ENCODE measurements at regions not wholly inside any gene's neighbourhood (a gene's known extent, or its start where the extent isn't known, plus 50 kb on each side); places are given as distances from the start of the nearest gene placed in this dataset.
"Not testable (repeated sequence)": the region's sequence is repeated elsewhere in the genome, so short reads cannot be mapped to it uniquely, and the experiment has no call there.

DNA sequence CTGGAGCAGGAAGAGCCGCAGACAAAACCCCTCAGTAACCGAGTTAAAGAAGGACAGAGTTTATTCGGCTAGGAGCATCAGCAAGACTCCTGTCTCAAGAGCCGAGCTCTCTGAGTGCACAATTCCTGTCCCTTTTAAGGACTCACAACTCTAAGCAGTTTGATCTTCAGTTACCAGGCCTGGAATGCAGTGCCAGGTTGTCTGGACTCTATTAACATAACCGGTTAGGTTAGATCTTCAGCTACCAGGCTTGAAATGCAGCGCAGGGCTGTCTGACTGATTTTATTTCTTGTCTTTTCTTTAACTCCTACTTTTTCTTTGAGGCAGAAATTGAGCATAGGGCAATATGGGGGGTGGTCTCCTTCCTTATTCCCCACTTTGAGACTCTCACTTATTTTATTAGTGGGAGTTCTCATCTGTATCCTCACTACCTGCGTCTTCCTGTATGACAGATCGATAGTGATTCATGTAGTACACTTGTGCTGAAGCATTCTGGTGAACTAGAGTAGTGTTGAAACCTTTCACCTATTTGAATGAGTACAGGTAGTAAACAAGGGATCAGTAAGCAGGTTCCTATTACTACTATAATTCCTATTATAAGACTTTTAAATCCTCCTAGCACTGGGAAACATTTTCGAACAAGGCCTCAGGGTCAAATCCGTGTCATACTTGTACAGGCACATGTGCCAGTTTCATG, 325.0 kb downstream of the CGGBP1 start:
- no peak for DNase-seq (ENCODE audit: low read depth)

DNA sequence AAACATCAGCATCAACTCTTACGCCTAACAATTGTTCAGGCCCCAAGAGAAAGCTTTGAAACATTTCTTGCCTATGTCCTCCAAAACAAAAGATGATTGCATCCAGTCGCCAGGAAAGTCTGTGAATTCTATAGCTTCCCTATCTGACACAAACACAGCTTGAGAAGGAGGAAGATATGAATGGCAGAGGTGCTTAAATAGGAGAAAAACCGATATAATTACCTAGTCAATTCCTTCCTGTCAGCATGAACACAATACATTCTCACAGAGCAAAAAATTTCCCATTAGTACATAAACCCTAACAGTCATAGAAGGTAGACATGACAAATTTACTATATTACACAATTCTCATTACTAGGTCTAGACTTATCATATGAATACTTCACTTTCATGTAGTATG, 326.5 kb downstream of the CGGBP1 start:
- DNase-seq (ENCODE audit: low read depth), result no peak

DNA sequence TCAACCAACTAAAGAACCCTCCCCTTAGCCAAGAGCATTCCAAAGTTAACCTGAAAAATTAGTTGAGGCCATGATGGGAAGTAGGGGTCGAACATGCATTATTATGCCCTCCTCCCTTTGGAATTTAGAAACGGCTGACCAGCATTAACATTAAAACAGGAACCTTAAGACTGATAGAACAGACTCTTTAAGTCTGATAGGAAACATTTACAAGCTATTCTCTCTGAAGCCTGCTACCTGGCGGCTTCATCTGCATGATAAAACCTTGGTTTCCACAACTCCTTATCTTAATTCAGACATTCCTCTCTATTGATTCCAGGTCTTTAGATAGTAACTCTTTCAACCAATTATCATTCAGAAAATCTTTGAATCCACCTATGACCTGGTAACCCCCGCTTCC, 331.0 kb downstream of the CGGBP1 start:
- no peak for DNase-seq (ENCODE audit: low read depth)

DNA sequence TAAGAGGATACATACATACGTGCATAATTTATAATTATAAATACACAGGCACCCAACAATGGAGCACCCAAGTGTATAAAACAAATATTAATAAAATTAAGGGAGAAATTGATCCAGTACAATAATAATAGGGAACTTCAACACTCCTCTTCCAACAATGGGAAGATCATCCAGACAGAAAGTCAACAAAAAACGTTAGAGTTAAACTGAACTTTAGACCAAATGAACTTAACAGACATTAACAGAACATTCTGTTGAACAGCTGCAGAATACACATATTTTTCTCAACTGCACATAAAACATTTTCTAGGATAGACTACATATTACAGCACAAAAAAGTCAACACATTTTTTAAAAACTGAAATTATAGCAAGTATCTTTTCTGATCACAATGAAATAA, 339.7 kb downstream of the CGGBP1 start:
- no peak for DNase-seq (ENCODE audit: low read depth)

DNA sequence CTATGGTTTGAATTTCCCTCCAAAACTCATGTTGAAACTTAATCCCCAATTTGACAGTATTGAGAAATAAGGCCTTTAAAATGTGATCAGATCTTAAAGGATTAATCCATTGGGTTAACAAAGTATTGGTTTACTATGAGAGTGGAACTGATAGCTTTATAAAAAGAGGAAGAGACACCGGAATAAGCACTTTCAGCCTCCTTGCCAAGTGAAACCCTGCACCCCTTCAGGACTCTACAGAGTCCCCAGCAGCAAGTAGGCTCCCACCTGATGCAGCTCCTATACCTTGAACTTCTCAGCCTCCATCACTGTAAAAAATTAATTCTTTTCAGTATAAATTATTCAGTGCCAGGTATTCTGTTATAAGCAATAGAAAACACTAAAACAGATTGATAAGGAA, 348.3 kb downstream of the CGGBP1 start:
- DNase-seq (ENCODE audit: low read depth), result no peak

DNA sequence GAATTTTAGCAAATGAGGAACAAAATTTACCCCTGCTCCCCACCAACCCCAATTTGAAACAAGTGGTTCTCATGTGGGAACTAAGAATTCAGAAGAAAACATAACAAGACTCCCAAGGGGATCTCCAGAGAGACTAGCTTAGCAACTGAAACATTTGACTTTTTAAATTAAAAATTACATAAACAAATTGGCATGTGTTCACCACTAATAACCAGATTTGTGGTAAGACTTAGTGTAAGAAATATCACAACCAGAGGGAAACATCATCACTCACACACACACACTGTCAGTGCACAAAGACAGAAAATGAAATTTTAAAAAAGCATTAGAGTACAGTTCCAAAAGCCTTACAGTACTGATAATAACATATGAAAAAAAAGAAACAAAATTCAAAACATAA, 348.8 kb downstream of the CGGBP1 start:
- DNase-seq (ENCODE audit: low read depth), result no peak

DNA sequence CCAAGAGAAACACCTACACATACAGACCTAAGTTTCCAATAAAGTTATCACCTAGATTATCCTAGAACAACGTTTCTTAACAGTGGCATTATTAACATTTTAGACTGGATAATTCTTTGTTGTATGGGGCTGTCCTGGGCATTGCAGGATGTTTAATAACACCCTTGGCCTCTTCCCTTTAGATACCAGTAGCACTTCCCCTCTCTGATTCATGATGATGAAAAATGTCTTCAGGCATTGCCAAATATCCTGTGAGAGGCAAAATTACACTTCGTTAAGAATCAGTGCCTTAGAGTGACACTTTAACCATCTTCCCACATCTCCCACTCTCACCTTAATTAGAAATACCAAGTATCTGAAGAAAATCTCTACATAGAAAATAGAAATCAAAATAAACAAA, 352.6 kb downstream of the CGGBP1 start:
- DNase-seq (ENCODE audit: low read depth), result peak; percentile 42

DNA sequence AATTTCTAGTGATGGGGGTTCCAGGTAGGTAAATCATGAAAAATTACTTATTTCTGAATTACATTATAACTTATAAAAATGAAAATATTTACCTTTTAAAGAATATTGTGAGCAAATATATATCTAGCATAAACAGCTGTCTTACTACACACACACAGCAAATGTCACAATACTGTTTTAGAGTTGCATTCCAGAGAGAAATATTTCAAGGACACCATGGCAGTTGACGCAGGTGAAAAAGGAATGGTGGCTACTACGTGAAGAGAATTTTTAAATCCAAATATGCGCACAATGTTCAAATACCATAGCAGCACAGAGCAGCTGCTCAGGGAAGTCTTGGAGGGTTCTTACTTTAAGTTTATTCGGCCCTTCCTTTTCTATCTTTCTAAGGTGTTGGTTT, 356.2 kb downstream of the CGGBP1 start:
- DNase-seq (ENCODE audit: low read depth), result no peak

DNA sequence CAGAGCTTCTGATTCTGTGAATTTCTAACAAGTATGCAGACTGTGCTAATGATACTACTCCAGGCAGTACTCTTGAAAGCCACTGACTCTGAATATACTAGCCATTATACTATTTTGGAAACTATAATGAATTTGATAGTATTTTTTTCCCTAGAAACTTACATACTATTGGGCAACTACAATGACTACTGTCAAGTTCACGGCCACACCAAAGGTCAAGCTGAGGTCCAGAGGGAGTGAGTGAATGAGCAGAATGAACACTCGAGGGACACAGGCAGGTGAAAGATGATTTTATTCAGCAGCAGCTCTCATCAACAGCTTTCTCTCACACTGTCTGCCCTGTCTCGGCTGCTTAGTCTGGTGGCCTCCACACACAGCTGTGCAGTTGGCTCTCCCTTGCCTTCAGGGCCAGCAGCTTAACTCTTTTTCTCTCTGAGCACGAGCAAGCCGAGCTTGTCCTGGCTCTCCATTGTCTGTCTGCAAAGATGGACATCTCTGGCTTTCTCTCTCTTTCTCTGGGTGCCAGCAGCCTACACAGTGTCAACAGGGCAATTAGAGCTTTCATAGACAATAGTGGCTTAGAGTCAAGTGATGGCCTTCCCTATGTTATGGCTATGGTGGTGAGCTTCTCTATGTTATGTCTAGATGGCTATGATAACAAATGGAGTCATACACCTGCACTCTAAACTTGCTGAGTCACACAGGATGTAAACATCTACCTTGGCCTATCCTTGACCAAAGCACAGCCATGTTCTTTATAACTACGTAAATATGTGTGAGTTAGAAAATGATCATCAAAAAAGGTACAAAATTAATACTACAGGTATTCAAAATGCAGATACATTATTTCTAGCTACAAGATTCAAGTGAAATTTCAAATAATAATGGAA, 362.4 kb downstream of the CGGBP1 start:
- DNase-seq (ENCODE audit: low read depth), result no peak

DNA sequence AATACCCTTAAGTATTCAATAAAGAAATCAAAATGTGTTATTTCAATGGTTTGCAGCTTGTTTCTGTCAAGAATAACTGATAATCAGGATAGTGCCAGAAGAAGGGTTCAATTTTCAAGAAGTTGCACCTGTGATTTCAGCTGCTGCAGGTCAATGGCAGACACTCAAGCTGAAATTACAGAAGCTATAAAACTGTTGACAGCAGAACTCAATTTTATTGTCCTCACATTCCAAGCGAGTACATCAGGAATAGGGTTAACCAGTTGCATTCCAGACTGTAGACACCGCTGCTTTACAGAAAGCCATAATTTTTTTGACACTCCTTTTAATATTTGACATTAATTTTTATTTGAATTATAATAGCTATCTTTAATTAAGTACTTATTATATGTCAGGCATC, 364.1 kb downstream of the CGGBP1 start:
- no peak for DNase-seq (ENCODE audit: low read depth)

DNA sequence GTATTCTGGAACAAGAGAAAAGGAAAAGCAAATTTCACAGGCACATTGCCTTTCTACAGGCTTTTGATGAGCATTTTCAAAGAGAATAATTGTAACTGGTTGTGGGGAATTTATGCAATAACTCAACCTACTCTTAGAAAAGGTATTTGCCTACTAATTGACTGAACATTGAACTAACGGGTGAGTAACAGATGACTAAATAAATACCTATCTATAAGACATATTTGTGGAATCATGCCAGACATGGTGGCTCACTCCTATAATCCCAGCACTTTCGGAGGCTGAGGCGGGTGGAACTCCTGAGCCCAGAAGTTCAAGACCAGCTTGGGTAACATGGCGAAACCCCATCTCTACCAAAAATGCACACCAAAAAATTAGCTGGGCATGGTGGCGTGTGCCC, 367.7 kb downstream of the CGGBP1 start:
- DNase-seq (ENCODE audit: low read depth), result peak; percentile 10

DNA sequence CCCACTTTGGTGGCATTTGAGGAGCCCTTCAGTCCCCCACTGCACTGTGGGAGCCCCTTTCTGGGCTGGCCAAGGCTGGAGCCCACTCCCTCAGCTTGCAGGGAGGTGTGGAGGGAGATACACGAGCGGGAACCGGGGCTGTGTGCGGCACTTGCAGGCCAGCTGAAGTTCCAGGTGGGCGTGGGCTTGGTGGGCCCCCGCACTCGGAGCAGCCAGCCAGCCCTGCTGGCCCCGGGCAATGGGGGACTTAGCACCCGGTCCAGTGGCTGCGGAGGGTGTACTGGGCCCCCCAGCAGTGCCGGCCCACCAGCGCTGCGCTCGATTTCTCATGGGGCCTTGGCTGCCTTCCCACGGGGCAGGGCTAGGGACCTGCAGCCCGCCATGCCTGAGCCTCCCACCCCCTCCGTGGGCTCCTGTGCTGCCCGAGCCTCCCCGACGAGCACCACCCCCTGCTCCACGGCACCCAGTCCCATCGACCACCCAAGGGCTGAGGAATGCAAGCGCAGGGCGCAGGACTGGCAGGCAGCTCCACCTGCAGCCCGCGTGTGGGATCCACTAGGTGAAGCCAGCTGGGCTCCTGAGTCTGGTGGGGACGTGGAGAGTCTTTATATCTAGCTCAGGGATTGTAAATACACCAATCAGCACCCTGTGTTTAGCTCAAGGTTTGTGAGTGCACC, 379.7 kb downstream of the CGGBP1 start:
- not testable (repeated sequence) for DNase-seq (ENCODE audit: low read depth)

DNA sequence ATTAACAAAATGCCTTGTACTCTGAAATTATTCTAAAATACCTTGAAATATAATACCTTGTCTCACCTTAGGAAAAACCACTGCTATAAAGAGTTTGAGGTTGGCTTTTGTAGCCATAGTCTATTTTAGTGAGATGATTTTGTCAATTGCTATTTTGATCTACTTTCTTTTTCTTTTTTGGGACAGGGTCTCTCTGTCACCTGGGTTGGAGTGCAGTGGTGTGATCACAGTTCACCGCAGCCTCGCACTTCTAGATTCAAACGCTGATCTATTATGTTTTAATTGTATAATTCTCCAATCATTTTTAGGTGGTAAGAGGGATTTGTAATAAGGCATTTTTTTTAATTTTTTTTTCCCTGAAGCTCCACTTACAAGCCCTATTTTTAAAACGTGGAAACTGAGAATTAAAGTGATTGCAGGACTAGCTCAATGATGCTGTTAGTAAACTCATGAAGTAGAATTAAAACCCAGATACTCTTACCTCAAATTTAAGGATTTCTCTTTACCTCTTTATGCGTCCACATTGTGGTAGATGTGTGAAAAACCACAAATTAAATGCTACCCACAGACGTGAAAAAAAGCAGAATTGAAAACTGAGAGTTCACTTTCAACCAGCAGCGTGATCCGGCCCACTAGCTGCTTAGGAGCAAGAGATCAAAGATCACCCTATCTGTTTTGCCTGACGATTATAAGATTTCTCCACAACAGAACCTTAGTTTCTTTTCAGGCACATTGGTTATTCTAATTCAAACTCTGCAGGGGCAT, 384.2 kb downstream of the CGGBP1 start:
- DNase-seq (ENCODE audit: low read depth), result no peak

DNA sequence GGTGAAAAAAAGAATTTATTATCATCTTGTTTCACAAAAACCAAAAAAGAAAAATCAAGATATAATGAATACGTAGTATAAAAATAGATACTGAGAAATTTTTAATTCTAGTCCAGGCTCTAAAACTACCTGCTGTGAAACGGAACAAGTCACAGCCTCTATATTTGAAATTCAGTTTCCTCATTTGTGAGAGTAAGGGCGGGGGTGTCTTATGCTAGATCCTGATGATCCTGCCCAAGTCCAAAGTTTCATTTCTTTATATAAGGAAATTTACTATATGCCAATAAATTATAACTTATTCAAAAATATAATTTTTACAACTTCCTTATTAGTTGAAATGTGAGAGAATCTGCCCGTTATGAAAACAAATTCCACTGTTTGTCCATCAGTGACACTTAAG, 385.7 kb downstream of the CGGBP1 start:
- DNase-seq (ENCODE audit: low read depth), result no peak

DNA sequence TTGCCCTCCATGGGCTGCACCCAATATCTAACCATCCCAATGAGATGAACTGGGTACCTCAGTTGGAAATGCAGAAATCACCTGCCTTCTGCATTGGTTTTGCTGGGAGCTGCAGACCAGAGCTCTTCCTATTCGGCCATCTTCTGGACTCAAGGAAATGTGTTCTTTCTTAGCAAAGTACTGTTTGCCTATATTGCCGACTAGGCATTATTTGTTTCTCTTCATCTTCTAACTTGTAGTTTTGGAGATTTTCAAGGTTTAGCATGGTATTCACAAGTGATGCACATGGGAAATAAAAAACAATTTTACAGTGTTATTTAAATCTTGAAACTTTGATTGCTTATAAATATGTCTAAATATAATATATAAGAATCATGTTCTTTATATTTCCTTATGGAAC, 377.8 kb upstream of the POU1F1 start:
- DNase-seq (ENCODE audit: low read depth), result no peak

DNA sequence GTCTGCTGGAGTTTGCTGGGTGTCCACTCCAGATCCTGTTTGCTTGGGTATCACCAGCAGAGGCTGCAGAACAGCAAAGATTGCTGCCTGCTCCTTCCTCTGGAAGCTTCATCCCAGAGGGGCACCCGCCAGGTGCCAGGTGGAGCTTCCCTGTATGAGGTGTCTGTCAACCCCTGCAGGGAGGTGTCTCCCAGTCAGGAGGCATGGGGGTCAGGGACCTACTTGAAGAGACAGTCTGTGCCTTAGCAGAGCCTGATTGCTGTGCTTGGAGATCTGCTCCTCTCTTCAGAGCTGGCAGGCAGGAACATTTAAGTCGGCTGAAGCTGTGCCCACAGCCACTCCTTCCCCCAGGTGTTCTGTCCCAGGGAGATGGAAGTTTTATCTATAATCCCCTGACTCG, 376.8 kb upstream of the POU1F1 start:
- not testable (repeated sequence) for DNase-seq (ENCODE audit: low read depth)

DNA sequence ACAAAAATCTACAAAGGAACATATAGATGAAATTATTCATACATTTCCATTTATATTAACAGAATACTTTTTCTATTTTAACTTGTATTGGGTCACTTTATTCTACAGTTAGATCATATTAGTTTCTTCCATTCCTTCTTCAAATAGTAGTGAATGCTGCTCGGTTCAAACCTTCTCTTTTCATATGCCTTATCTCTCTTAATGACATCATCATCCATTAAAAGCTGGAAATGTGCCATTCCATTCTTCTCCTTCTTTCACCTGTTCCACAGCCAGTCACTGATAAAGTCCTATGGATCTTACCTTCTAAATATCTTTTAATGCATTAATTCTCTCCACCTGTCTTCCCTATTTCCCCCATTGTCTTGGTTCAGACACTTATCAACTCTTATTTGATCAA, 358.0 kb upstream of the POU1F1 start:
- no peak for DNase-seq (ENCODE audit: low read depth)

DNA sequence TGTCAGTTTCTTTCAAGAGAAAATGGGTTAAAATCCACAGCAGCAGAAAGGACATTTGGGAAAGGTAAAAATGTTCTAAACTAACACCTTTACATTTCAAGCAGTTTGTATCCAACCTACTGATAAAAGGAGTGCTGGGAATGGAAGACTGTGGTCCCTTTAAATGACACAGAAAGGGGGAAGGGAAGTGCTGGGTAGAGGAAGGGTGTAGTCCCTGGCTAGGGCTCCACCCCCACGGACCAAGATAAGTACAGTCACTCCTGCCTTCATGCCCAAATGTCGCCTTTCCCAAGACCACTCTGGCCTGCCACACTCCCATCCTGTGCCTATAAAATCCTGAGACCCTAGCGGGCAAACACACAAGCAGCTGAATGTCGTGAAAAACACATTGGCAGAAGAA, 350.9 kb upstream of the POU1F1 start:
- no peak for DNase-seq (ENCODE audit: low read depth)

DNA sequence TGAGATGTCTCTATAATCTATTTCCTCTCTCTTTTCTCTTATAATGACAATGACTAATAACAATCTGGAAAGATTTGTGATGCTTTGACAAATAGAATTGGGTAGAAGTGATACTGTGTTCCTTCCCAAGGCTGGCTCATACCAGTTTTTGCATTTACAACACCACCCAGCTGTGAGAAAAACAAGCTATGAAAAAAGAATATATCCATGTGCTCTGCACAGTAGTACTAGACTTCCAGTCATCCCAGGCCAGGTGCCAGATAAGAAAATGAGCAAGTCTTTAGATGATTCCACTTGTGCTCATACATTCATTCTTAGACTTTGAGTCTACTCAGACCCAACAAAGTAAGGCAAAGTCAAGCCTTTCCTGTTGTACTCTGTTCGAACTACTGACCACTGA, 350.2 kb upstream of the POU1F1 start:
- peak; percentile 6 for DNase-seq (ENCODE audit: low read depth)

DNA sequence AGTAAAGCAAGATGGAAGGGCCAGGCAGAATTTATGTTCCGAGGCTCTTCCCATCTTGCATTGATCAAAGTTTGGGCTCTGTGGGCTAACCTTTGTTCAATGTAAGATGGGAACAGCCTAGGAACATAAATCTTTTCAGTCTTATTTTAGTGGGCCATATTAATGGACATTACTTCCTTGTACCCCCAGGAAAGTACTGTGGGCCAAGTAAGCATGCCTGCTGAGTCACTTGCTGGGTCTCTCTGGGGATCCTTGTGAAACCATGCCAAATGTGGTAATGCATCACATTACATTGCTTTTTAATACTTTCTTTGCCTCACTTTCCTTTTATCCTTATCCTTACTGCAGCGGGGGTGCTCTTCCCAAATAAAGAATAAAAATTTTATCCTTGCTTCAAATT, 349.5 kb upstream of the POU1F1 start:
- DNase-seq (ENCODE audit: low read depth), result peak; percentile 7

DNA sequence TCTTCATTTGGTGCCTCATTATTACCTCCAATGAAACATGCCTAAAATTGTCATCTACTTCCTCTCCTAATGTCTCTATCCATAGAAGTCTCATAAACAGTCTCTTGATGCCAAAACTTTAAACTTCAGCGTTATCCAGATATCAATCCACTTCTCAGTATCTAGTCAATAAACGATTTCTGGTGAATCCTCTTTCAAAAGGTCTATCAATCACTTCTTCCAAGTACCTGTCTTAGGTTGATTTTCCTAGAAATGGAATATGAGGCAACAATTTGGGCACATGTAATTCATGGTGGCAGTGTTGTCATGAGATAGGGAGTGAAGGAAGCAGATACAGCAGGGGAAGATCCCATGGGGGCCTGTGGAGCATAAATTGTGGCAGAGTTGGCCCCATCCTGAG, 348.5 kb upstream of the POU1F1 start:
- no peak for DNase-seq (ENCODE audit: low read depth)

DNA sequence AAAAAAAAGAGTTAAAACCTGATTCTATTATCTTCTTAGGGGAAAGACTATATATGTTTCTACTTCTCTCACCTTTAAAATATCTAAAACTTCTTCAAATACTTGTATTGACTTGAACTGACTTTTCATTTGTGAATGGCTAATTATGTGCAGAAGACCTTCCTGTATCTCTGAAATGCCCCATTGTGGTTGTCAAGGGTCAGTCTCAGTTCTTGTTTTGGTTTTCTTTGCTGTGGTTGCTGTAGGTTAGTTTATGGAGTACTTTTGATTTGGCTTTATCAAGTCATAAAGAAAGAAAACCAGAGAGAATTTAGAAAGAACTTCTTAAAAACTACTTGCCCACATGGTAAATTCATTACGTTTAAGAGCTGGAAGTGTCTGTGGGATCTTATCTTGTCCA, 345.3 kb upstream of the POU1F1 start:
- no peak for DNase-seq (ENCODE audit: low read depth)
